Dendritic cell treated with granulocyte-macrophage colony-stimulating factor and Interleukin-4, amounts not matched to agents 40 ng/mL and 50 ng/mL, for 4 days (primary cell): ENCODE measurements at regions not wholly inside any gene's neighbourhood (a gene's known extent, or its start where the extent isn't known, plus 50 kb on each side); places are given as distances from the start of the nearest gene placed in this dataset.

Experiments
- H3K27ac Mint-ChIP-seq: one replicate; pipeline ENCODE4 v1.8.0; 2022; ENCODE audit warnings: mild to moderate bottlenecking, mixed read lengths
- H3K27me3 Mint-ChIP-seq: one replicate; pipeline ENCODE4 v1.8.0; 2022; ENCODE audit warnings: mild to moderate bottlenecking, mixed read lengths
- H3K36me3 Mint-ChIP-seq: one replicate; pipeline ENCODE4 v1.8.0; 2022; ENCODE audit warnings: low read depth, mixed read lengths
- H3K4me1 Mint-ChIP-seq: one replicate; pipeline ENCODE4 v1.8.0; 2022; ENCODE audit warnings: low read depth, mixed read lengths
- H3K4me3 Mint-ChIP-seq: one replicate; pipeline ENCODE4 v1.8.0; 2022; ENCODE audit warnings: mild to moderate bottlenecking, moderate library complexity, mixed read lengths
- H3K9me3 Mint-ChIP-seq: one replicate; pipeline ENCODE4 v1.8.0; 2022; ENCODE audit warnings: mixed read lengths
- intact Hi-C: fragments of 100-400 bp; cut with micrococcal nuclease; formaldehyde crosslinking; loops from one replicate; pipeline ENCODE4 v1.15.0; 2022

DNA sequence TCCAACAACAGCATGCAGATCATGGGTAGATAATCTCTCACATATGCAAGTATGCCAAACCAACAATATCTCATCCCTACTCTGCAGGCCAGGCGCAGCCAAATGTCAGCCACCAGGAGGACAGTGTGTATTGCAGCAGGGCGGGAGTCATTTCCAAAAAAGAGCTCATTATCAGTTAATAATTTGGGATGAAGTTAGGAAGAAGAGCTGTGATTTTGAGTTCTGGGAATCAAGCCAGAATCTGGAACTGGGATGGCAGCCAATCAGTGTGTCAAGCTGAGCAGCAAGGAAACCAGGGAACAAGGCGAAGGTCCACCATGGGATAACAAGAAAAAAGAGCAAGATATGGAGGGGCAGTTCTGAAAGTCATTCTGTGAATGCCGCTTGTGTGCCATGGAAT lies 88.2 kb upstream of the CAMK2D start:
- Mint-ChIP-seq H3K4me3 (no peak overlapping the region), H3K27ac (no peak overlapping the region)

DNA sequence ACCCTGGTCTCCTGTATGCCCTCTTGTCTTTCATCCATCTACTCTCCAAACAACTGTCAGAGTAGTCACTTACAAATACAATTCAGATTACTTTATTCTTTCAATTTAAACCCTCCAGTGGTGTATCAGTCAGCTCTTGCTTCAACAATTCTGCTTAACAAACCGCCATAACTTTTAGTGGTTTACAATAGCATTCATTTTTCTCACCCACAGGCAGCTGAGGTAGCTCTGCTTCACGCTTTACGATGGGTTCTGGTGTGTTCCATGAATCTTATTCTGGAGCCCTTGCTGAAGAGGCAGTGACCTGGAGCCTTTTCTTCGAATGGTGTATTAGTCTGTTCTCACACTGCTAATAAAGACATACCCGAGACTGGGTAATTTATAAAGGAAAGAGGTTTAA lies 86.2 kb upstream of the CAMK2D start:
- intact Hi-C loops, result no loop called here
- no peaks in the 10 kb centered on the region for H3K36me3 Mint-ChIP-seq
- H3K4me1 Mint-ChIP-seq, result peaks cover 10% of the 10 kb centered on the region
- H3K27ac Mint-ChIP-seq, result no peak overlapping the region
- H3K27me3 Mint-ChIP-seq, result no peaks in the 10 kb centered on the region
- no peak overlapping the region for H3K4me3 Mint-ChIP-seq
- peaks cover 8% of the 10 kb centered on the region for H3K9me3 Mint-ChIP-seq

More for the DNA sequence above, 88.2 kb upstream of the CAMK2D start:
- no peaks in the 10 kb centered on the region for H3K27me3 Mint-ChIP-seq
- peaks cover 8% of the 10 kb centered on the region for H3K9me3 Mint-ChIP-seq
- H3K4me1 Mint-ChIP-seq, result peaks cover 4% of the 10 kb centered on the region
- H3K36me3 Mint-ChIP-seq, result no peaks in the 10 kb centered on the region
- intact Hi-C loops, result no loop called here

DNA sequence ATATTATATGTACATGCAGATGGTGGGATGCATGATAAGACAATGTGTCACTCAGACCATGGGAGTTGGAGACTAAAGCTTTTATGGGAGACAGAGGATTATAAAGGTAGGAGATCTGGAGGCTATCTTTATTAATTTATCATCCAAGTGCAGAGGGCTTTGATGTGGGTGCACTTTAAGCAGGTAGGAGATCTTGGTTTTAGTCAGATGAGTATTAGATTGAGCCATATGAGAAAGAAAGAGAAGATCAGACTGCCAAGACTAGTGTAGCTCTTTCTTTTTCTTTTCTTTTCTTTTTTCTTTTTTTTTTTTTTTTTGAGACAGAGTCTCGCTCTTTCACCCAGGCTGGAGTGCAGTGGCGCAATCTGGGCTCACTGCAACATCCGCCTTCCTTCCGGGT lies 84.9 kb upstream of the CAMK2D start:
- Mint-ChIP-seq H3K27me3 (no peaks in the 10 kb centered on the region), H3K9me3 (peaks cover 8% of the 10 kb centered on the region), H3K36me3 (no peaks in the 10 kb centered on the region), H3K4me3 (no peak overlapping the region), H3K4me1 (peaks cover 6% of the 10 kb centered on the region), H3K27ac (no peak overlapping the region)
- intact Hi-C loops, result no loop called here

DNA sequence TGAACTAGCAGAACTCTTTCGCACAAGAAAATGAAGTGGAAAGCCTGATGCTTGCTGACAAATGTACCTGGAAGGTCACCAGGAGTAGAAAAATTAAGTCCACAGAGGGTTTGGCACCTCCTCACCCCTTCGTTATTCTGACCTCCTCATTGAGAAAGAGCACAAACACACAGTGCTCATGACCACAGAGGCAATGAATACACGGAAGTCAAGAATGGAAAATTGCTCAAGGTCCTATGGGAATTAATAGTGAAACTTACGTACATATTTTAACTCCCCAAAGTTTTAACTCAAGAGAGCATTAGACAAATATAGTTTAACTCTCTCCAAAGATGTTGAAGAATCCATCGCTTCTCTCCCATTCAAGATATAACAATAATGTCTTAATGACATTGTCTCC lies 83.6 kb upstream of the CAMK2D start:
- Mint-ChIP-seq H3K36me3 (no peaks in the 10 kb centered on the region), H3K9me3 (peaks cover 8% of the 10 kb centered on the region), H3K4me1 (peaks cover 6% of the 10 kb centered on the region), H3K27me3 (no peaks in the 10 kb centered on the region), H3K4me3 (no peak overlapping the region), H3K27ac (no peak overlapping the region)
- intact Hi-C loops, result no loop called here

DNA sequence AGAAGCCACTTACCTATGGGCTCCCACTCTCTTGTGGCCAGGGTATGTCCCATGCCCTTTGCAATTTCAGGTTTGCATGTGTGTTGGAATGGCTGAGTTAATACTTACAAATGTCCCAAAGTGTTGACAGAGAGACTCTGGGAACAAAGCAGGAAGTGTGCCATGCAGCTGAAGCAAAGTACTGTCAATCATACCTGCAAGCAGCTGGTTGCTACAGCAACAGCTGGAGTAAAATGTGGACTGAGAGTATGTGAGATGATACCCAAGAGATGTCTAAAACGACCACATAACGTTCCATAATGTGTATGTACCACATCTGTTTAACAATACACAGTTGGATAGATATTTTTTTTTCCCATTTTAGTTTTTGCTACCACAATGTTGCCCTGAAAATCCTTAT lies 82.8 kb upstream of the CAMK2D start:
- Mint-ChIP-seq H3K27ac (no peak overlapping the region), H3K27me3 (no peaks in the 10 kb centered on the region), H3K9me3 (peaks cover 8% of the 10 kb centered on the region), H3K4me1 (peaks cover 10% of the 10 kb centered on the region), H3K4me3 (no peak overlapping the region), H3K36me3 (peaks cover 3% of the 10 kb centered on the region)
- intact Hi-C loops, result no loop called here

DNA sequence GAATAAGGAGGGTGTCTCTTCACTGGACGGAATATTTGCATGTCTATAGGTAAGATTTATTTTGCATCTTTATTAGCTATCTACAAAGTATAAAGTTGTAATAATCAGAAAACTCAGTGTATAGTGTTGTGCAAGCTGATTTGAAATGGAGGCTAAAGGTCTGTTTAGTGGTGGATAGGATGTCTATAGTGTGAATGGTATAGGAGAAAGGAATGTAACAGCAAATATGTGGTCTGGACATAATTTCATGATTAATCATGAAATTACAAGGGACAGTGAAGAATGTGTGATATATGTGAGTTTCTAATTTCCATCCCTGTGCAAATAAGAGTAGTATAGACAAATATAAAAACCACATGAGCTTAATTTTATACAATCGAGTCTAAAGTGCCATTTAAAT lies 79.3 kb upstream of the CAMK2D start:
- intact Hi-C loops, result no loop called here
- peaks cover 17% of the 10 kb centered on the region for H3K4me1 Mint-ChIP-seq

DNA sequence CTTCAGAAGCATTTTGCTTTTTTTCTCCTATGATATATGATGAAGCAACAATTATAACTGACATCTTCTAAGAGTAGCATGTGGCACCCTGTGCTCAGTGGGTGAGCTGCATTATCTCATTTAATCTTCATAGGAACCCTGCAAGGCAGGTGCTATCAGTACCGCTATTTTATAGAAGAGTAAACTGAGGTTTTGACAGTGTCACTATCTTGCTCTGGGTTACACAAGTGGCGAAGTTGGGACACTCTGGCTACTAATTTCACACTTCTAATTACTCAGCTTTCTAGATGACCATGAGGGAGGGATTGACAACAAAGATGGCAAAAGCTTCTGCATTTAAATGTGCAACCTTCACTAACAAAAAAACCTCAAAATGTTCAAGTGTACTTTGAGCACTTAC lies 76.9 kb upstream of the CAMK2D start:
- H3K36me3 Mint-ChIP-seq, result peaks cover 4% of the 10 kb centered on the region
- no peaks in the 10 kb centered on the region for H3K27me3 Mint-ChIP-seq
- H3K4me1 Mint-ChIP-seq, result peaks cover 11% of the 10 kb centered on the region
- intact Hi-C loops, result no loop called here
- no peak overlapping the region for H3K4me3 Mint-ChIP-seq
- peak overlapping the region; percentile 74 for H3K27ac Mint-ChIP-seq
- no peaks in the 10 kb centered on the region for H3K9me3 Mint-ChIP-seq

More for the DNA sequence above, 79.3 kb upstream of the CAMK2D start:
- H3K9me3 Mint-ChIP-seq, result no peaks in the 10 kb centered on the region
- H3K4me3 Mint-ChIP-seq, result no peak overlapping the region
- no peak overlapping the region for H3K27ac Mint-ChIP-seq
- H3K36me3 Mint-ChIP-seq, result peaks cover 4% of the 10 kb centered on the region
- no peaks in the 10 kb centered on the region for H3K27me3 Mint-ChIP-seq

DNA sequence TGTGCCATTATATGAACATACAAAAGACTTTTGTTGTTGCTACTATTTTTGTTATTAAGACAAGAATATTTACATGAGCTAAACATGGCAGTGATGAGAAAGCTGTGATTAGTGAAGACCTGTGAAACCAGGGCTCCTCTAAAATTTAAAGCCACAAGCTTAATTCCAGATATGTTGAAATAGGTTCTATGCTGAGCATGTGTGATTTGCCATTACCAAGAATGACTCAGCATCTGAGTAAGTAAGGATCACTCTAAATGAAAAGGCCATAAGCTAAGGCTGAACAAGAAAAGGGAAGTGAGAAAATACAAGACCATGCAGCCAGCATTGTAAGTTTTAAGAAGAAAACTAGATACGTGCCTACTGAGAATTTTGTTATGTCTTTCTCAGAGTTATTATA lies 75.9 kb upstream of the CAMK2D start:
- no peaks in the 10 kb centered on the region for H3K9me3 Mint-ChIP-seq
- H3K4me3 Mint-ChIP-seq, result no peak overlapping the region
- H3K27ac Mint-ChIP-seq, result peak overlapping the region; percentile 74
- intact Hi-C loops, result no loop called here
- no peaks in the 10 kb centered on the region for H3K27me3 Mint-ChIP-seq
- H3K36me3 Mint-ChIP-seq, result peaks cover 4% of the 10 kb centered on the region
- H3K4me1 Mint-ChIP-seq, result peaks cover 16% of the 10 kb centered on the region

DNA sequence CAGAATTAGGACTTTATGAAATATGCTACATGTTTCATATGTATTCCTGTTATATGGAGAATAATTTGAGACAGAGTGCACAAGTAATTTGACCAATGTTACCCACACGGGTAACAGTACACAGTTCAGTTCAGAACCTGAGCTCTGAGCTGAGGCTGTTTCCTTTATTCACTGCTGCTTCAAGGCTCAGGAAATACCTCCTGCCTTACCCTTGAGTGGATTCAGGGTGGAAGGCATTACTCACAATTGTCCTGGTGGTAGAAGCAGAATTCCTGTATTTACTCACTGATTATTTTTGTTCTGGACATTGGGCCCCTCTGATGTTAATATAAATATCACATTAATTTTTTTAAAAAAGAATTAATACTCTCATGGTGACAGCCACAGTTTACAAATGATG lies 73.5 kb upstream of the CAMK2D start:
- Mint-ChIP-seq H3K27me3 (no peaks in the 10 kb centered on the region), H3K27ac (no peak overlapping the region), H3K36me3 (peaks cover 4% of the 10 kb centered on the region), H3K4me3 (no peak overlapping the region), H3K9me3 (no peaks in the 10 kb centered on the region), H3K4me1 (peaks cover 16% of the 10 kb centered on the region)
- intact Hi-C loops, result no loop called here

DNA sequence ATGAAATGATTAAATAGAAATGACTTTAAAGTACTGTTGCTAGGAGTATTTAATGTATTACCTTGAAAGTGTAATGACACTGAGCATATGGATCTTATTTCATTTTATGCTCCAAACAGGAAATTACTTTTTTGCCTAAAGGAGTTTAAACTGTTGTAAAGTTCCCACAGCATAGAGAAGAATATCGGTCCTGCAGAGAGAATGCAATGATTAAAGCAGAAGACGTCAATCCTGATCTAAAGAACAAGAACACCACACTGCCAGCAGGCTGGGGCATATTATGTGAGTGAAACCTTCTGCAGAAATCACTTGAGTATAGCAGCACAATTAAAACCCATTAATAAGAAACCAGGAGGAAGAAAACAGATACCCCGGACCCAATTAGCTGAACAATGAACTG lies 72.8 kb upstream of the CAMK2D start:
- Mint-ChIP-seq H3K4me3 (no peak overlapping the region), H3K36me3 (peaks cover under 1% of the 10 kb centered on the region), H3K27ac (no peak overlapping the region), H3K4me1 (peaks cover 11% of the 10 kb centered on the region), H3K27me3 (no peaks in the 10 kb centered on the region), H3K9me3 (no peaks in the 10 kb centered on the region)
- intact Hi-C loops, result no loop called here

DNA sequence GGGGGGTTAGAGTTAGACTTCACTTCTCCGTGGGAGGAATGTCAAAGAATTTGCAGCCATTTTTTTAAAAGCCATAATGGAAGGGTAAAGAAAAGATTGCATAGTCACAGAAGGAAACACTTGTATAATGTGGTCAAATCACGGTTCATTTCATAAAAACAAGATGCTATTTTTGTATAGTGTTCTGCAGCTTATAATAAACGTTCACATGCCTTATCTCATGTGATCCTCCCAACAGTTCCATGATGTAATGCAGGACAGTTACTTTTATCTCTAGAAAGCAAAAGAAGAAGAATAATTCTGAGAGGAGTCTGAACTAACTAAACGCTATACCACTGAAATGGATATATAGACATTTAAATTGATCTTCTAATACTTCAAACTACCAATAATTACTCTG lies 71.3 kb upstream of the CAMK2D start:
- no peaks in the 10 kb centered on the region for H3K36me3 Mint-ChIP-seq
- no peak overlapping the region for H3K27ac Mint-ChIP-seq
- H3K4me3 Mint-ChIP-seq, result no peak overlapping the region

DNA sequence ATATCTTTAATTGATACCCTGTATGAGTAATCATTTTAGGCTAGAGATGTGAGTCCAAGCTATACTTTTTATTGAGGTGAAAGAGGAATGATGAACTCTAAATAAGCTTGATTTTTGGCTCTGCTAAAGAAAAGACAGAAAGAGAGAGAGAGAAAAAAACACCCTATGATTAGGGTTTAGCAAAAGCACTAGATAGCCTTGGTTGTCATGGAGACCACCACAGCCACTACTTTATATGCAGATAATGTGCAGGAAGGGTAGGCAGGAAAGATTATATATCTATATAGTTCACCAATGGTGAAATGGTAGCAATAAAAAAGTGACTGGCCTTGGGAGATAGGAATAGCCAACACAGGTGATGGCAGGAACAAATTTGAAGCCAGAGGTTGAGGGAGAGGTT lies 69.9 kb upstream of the CAMK2D start:
- no peak overlapping the region for H3K27ac Mint-ChIP-seq
- H3K27me3 Mint-ChIP-seq, result no peaks in the 10 kb centered on the region
- no peak overlapping the region for H3K4me3 Mint-ChIP-seq
- H3K4me1 Mint-ChIP-seq, result peaks cover 6% of the 10 kb centered on the region
- H3K36me3 Mint-ChIP-seq, result no peaks in the 10 kb centered on the region
- H3K9me3 Mint-ChIP-seq, result no peaks in the 10 kb centered on the region
- intact Hi-C loops, result no loop called here

More for the DNA sequence above, 71.3 kb upstream of the CAMK2D start:
- intact Hi-C loops, result no loop called here
- Mint-ChIP-seq H3K27me3 (no peaks in the 10 kb centered on the region), H3K4me1 (peaks cover 10% of the 10 kb centered on the region), H3K9me3 (no peaks in the 10 kb centered on the region)

DNA sequence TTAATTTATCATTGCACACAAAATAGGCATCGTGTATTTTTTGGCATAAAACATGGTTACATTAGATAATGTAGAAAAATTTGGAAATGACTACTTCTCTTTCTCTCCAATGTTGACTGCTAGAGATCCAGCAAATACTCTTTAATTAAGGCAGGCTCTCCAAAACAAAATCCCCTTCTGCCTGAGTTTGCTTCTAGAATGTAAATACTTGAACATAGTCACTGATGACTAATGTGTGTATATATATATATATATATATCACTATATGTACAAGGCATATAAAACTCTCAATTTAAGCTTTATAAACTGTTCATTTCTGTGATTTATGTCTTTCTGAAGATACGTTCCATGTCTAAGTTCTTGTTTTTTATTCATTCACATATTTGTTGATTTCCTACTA lies 67.2 kb upstream of the CAMK2D start:
- no peaks in the 10 kb centered on the region for H3K36me3 Mint-ChIP-seq
- intact Hi-C loops, result loop anchor here (5.0 kb wide), 1 partner anchor 36 kb away; no protein-coding TSS in a partner anchor
- no peaks in the 10 kb centered on the region for H3K27me3 Mint-ChIP-seq
- no peak overlapping the region for H3K4me3 Mint-ChIP-seq
- no peaks in the 10 kb centered on the region for H3K9me3 Mint-ChIP-seq
- no peak overlapping the region for H3K27ac Mint-ChIP-seq
- peaks cover 30% of the 10 kb centered on the region for H3K4me1 Mint-ChIP-seq

DNA sequence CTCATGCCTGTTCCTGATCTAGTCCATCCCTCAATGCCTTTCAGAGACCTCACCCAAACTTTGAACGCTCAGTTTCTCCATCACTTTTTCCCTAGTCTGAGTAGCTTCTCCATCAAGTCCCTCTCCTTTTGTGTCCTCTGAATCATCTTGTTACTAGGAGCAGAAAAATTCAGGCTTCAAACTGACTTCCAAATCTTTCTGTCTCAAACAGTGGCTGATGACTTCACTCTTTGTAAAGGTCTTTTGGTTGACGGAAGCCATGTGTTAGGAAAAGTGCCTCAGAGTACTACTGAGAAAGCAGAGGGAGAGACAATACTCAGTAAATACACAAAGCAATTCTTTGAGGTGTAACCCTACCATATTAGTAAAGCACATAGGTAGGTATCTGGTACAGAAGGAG lies 65.7 kb upstream of the CAMK2D start:
- no peaks in the 10 kb centered on the region for H3K27me3 Mint-ChIP-seq
- H3K4me3 Mint-ChIP-seq, result no peak overlapping the region
- H3K9me3 Mint-ChIP-seq, result no peaks in the 10 kb centered on the region
- H3K27ac Mint-ChIP-seq, result no peak overlapping the region
- H3K4me1 Mint-ChIP-seq, result peaks cover 33% of the 10 kb centered on the region
- intact Hi-C loops, result loop anchor here (5.0 kb wide), 1 partner anchor 35 kb away; no protein-coding TSS in a partner anchor
- H3K36me3 Mint-ChIP-seq, result no peaks in the 10 kb centered on the region

DNA sequence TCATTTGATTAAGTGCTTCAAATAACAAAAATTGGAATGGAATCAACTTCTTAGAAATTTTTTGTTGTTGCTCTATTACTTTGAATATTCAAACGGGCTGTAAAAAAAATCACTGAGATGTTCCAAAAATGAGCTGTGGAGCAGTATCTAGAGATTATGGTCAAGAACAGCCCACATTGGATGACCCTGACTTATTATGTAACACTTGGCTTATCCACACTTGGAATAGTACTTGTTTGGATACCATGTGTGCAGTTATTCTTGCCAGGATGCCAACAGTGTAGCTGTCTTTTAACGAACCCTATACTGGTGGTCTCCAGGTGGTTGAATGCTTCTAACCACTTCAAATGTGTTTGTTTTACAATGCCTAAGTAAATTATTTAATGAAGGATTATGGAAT lies 64.9 kb upstream of the CAMK2D start:
- intact Hi-C loops, result loop anchor here (5.0 kb wide), 1 partner anchor 34 kb away; no protein-coding TSS in a partner anchor
- Mint-ChIP-seq H3K36me3 (no peaks in the 10 kb centered on the region), H3K4me1 (peaks cover 37% of the 10 kb centered on the region), H3K27ac (no peak overlapping the region), H3K9me3 (no peaks in the 10 kb centered on the region), H3K4me3 (no peak overlapping the region), H3K27me3 (no peaks in the 10 kb centered on the region)
